ENCODE measurements at regions not wholly inside any gene's neighbourhood (a gene's known extent, or its start where the extent isn't known, plus 50 kb on each side); places are given as distances from the start of the nearest gene placed in this dataset.
"Not testable (repeated sequence)": the region's sequence is repeated elsewhere in the genome, so short reads cannot be mapped to it uniquely, and the experiment has no call there.

DNA sequence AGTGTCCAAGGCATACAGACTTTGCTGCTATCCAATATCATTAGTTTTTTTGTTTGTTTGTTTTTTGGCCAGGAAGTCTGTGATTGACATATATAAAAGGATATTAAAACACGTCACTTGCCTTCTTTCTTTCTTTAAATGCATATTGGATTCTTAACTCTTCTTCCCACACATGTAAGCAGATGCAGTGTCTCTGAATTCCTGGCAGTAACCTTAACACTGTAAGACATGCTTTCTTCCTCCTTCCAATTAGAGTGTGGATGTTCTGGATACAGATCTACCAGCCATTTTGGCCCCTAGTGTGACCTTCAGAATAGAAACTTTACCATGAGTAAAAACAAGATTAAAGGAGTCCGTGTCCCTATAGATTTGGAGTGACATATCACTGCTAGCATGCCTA lies 967.4 kb upstream of the PRR20A start:
- intact Hi-C loops (cut with micrococcal nuclease): no loop called here

DNA sequence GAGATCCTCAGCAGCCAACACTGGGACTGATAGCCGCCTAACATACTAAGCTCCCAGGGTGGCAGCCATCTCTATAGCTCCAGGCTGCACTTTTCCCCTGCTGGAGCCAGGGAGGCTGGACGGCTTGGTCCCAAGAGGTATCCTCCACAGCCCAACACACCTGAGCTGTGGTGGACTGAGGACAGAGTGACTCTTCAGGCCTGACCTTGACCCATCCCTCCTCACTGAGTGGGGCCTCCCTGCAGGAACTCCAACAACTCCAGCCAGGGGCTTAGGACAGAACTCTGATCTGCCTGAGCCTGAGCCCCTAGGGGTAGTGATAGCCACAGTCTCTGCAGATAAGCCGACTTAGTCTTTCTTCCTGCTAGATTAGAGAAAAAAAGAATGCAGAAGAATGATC lies 958.1 kb upstream of the PRR20A start:
- TF ChIP-seq, protein P1, sequence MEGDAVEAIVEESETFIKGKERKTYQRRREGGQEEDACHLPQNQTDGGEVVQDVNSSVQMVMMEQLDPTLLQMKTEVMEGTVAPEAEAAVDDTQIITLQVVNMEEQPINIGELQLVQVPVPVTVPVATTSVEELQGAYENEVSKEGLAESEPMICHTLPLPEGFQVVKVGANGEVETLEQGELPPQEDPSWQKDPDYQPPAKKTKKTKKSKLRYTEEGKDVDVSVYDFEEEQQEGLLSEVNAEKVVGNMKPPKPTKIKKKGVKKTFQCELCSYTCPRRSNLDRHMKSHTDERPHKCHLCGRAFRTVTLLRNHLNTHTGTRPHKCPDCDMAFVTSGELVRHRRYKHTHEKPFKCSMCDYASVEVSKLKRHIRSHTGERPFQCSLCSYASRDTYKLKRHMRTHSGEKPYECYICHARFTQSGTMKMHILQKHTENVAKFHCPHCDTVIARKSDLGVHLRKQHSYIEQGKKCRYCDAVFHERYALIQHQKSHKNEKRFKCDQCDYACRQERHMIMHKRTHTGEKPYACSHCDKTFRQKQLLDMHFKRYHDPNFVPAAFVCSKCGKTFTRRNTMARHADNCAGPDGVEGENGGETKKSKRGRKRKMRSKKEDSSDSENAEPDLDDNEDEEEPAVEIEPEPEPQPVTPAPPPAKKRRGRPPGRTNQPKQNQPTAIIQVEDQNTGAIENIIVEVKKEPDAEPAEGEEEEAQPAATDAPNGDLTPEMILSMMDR (IDR thresholded peaks at IDR 0.05; ENCODE audit: unreplicated experiment): no peak
- Mint-ChIP-seq H3K36me3 (ENCODE audit: insufficient read depth, unreplicated experiment) (no peaks in the 10 kb centered on the region), H3K27me3 (ENCODE audit: insufficient read depth, unreplicated experiment) (no peaks in the 10 kb centered on the region), H3K4me1 (ENCODE audit: insufficient read depth, unreplicated experiment) (no peaks in the 10 kb centered on the region), H3K9me3 (ENCODE audit: unreplicated experiment) (peaks cover 8% of the 10 kb centered on the region), H3K4me3 (ENCODE audit: unreplicated experiment) (no peak overlapping the region), H3K27ac (ENCODE audit: low read depth, unreplicated experiment) (no peak overlapping the region)
- DNase-seq (ENCODE audit: unreplicated experiment): no peak
- BruUV-seq (replicated peaks): no TSS peak
- intact Hi-C loops (cut with micrococcal nuclease): no loop called here
- CTCF ChIA-PET: no interaction called here
- POLR2A ChIA-PET: interaction anchor here (0.6 kb wide), 1 partner anchor 575 kb away, joined by 4 read pairs; no protein-coding TSS in a partner anchor

More for the DNA sequence above, 967.4 kb upstream of the PRR20A start:
- no TSS peak for BruUV-seq (replicated peaks)
- no peaks in the 10 kb centered on the region for H3K4me1 Mint-ChIP-seq (ENCODE audit: insufficient read depth, unreplicated experiment)
- no peaks in the 10 kb centered on the region for H3K9me3 Mint-ChIP-seq (ENCODE audit: unreplicated experiment)
- ChIA-PET POLR2A (interaction anchor here (0.7 kb wide), 1 partner anchor 1354 kb away, joined by 3 read pairs; no protein-coding TSS in a partner anchor), CTCF (no interaction called here)
- TF ChIP-seq, protein P1 (IDR thresholded peaks at IDR 0.05; ENCODE audit: unreplicated experiment): no peak
- no peak overlapping the region for H3K27ac Mint-ChIP-seq (ENCODE audit: low read depth, unreplicated experiment)
- no peak overlapping the region for H3K4me3 Mint-ChIP-seq (ENCODE audit: unreplicated experiment)
- DNase-seq (ENCODE audit: unreplicated experiment): no peak
- H3K36me3 Mint-ChIP-seq (ENCODE audit: insufficient read depth, unreplicated experiment): no peaks in the 10 kb centered on the region
- H3K27me3 Mint-ChIP-seq (ENCODE audit: insufficient read depth, unreplicated experiment): no peaks in the 10 kb centered on the region

DNA sequence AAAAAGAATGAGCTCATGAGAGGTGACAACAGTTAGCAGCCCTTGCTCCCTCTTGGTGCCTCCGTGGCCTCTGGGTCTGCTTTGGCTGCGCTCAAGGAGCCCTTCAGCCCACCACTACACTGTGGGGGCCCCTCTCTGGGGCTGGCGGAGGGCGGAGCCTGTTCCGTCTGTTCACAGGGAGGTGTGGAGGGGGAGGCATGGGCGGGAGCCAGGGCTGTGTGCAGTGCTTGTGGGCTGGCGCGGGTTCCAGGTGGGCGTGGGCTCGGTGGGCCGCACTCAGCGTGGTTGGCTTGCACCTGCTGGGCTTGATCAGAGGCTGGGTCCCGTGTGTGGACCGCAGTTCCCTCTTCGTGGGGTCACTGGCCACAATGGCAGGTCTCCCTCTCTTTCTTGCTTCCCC lies 953.4 kb upstream of the PRR20A start:
- Mint-ChIP-seq H3K4me3 (ENCODE audit: unreplicated experiment) (no peak overlapping the region), H3K9me3 (ENCODE audit: unreplicated experiment) (no peaks in the 10 kb centered on the region), H3K36me3 (ENCODE audit: insufficient read depth, unreplicated experiment) (no peaks in the 10 kb centered on the region), H3K27me3 (ENCODE audit: insufficient read depth, unreplicated experiment) (no peaks in the 10 kb centered on the region), H3K27ac (ENCODE audit: low read depth, unreplicated experiment) (no peak overlapping the region), H3K4me1 (ENCODE audit: insufficient read depth, unreplicated experiment) (no peaks in the 10 kb centered on the region)
- no peak for DNase-seq (ENCODE audit: unreplicated experiment)
- POLR2A ChIA-PET: no interaction called here
- intact Hi-C loops (cut with micrococcal nuclease): no loop called here
- no TSS peak for BruUV-seq (replicated peaks)
- CTCF ChIA-PET: no interaction called here
- TF ChIP-seq, protein P1 (IDR thresholded peaks at IDR 0.05; ENCODE audit: unreplicated experiment): no peak

DNA sequence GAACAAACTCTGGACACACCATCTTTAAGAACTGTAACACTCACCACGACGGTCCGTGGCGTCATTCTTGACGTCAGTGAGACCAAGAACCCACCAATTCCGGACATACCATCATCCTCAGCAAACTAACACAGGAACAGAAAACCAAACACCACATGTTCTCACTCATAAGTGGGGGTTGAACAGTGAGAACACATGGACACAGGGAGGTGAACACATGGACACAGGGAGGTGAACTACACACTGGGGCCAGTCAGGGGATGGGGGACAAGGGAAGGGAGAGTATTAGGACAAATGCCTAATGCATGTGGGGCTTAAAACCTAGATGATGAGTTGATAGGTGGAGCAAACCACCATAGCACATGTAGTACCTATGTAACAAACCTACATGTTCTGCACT lies 952.1 kb upstream of the PRR20A start:
- H3K9me3 Mint-ChIP-seq (ENCODE audit: unreplicated experiment); H3K27ac Mint-ChIP-seq (ENCODE audit: low read depth, unreplicated experiment); H3K36me3 Mint-ChIP-seq (ENCODE audit: insufficient read depth, unreplicated experiment); POLR2A ChIA-PET; H3K4me1 Mint-ChIP-seq (ENCODE audit: insufficient read depth, unreplicated experiment); intact Hi-C loops (cut with micrococcal nuclease); BruUV-seq (replicated peaks); H3K27me3 Mint-ChIP-seq (ENCODE audit: insufficient read depth, unreplicated experiment); H3K4me3 Mint-ChIP-seq (ENCODE audit: unreplicated experiment); DNase-seq (ENCODE audit: unreplicated experiment): not testable (repeated sequence)
- CTCF ChIA-PET: interaction anchor here (0.7 kb wide), 1 partner anchor 388 kb away, joined by 3 read pairs; no protein-coding TSS in a partner anchor

- CTCF ChIA-PET: interaction anchor here (0.6 to 0.7 kb wide), 2 partner anchors 21 to 389 kb away, joined by 3 to 4 read pairs; no protein-coding TSS in a partner anchor
- no peak overlapping the region for H3K27ac Mint-ChIP-seq (ENCODE audit: low read depth, unreplicated experiment)
Observed at GRCh38 chr13:56189439-56189838, 951.3 kb upstream of the PRR20A start.

More at GRCh38 chr13:56189439-56189838, 951.3 kb upstream of the PRR20A start:
- intact Hi-C loops (cut with micrococcal nuclease): no loop called here
- TF ChIP-seq, protein P1 (IDR thresholded peaks at IDR 0.05; ENCODE audit: unreplicated experiment): no peak
- no peaks in the 10 kb centered on the region for H3K9me3 Mint-ChIP-seq (ENCODE audit: unreplicated experiment)
- no peak overlapping the region for H3K4me3 Mint-ChIP-seq (ENCODE audit: unreplicated experiment)
- no TSS peak for BruUV-seq (replicated peaks)
- POLR2A ChIA-PET: interaction anchor here (0.7 to 0.8 kb wide), 2 partner anchors 26 to 143 kb away, joined by 3 read pairs; no protein-coding TSS in a partner anchor
- H3K4me1 Mint-ChIP-seq (ENCODE audit: insufficient read depth, unreplicated experiment): no peaks in the 10 kb centered on the region
- no peaks in the 10 kb centered on the region for H3K36me3 Mint-ChIP-seq (ENCODE audit: insufficient read depth, unreplicated experiment)
- no peaks in the 10 kb centered on the region for H3K27me3 Mint-ChIP-seq (ENCODE audit: insufficient read depth, unreplicated experiment)
- DNase-seq (ENCODE audit: unreplicated experiment): peak; percentile 68

Data from MCF 10A (cell line).